Parathyroid adenoma (tissue), 2 donors: ENCODE measurements at regions not wholly inside any gene's neighbourhood (a gene's known extent, or its start where the extent isn't known, plus 50 kb on each side); places are given as distances from the start of the nearest gene placed in this dataset.

ENCODE experiments used
- H2AFZ ChIP-seq: fragments of 300-600 bp; sonication (generic); one replicate; pipeline ENCODE4 v1.7.0; 2017; ENCODE audit warnings: antibody characterized with exemption, mild to moderate bottlenecking
- H3K27ac ChIP-seq: fragments of 300-600 bp; sonication (generic); one replicate; pipeline ENCODE4 v1.7.0; 2017
- H3K27me3 ChIP-seq: fragments of 300-600 bp; sonication (generic); one replicate; pipeline ENCODE4 v1.7.0; 2017; ENCODE audit warnings: low read length; ENCODE audit not compliant: control insufficient read depth, insufficient read depth
- H3K36me3 ChIP-seq: fragments of 300-600 bp; sonication (generic); one replicate; pipeline ENCODE4 v1.7.0; 2017; ENCODE audit warnings: low read length; ENCODE audit not compliant: control insufficient read depth, insufficient read depth
- H3K4me1 ChIP-seq: fragments of 300-600 bp; sonication (generic); one replicate; pipeline ENCODE4 v1.7.0; 2017; ENCODE audit warnings: control low read depth
- H3K4me2 ChIP-seq: fragments of 300-600 bp; sonication (generic); one replicate; pipeline ENCODE4 v1.7.0; 2017; ENCODE audit warnings: low read length
- H3K4me3 ChIP-seq: fragments of 300-600 bp; sonication (generic); one replicate; pipeline ENCODE4 v1.7.0; 2017; ENCODE audit warnings: low read depth, low read length
- H3K79me2 ChIP-seq: fragments of 300-600 bp; sonication (generic); one replicate; pipeline ENCODE4 v1.7.0; 2017; ENCODE audit warnings: control low read depth
- H3K9ac ChIP-seq: fragments of 300-600 bp; sonication (generic); one replicate; pipeline ENCODE4 v1.7.0; 2017; ENCODE audit warnings: mild to moderate bottlenecking
- H3K9me3 ChIP-seq: fragments of 300-600 bp; sonication (generic); one replicate; pipeline ENCODE4 v1.7.0; 2017; ENCODE audit warnings: low read length; ENCODE audit not compliant: control insufficient read depth
- TF ChIP-seq, protein P1 (sequence below): fragments of 300-600 bp; sonication (generic); IDR thresholded peaks from one replicate; pipeline ENCODE4 v1.7.0; 2017; ENCODE audit warnings: antibody characterized with exemption, mild to moderate bottlenecking
- donor health status: primary hyperparathyroidism.

DNA sequence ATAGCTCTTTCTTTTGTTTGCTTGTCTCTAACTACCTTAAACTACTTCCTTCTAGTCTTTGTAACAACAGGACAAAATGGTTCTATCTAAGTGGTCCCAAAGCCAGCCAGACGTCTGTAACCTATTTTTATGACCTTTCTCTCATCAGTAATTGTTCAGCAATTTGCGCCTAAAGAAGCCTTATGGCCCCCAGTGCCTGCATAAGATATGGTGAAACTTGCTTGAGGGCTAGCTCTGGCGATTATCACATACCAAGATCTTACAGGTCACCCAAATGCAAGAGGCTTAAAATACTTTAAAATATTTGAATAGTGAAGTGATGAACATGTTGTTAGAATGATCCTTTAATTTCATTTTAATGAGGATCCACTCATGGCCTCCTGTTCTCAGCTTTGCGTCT is 369.4 kb downstream of the SOX2 start:
- Histone ChIP-seq H3K4me3 (no peak overlapping the region), H2AFZ (no peak overlapping the region), H3K9me3 (no peaks in the 10 kb centered on the region), H3K36me3 (no peaks in the 10 kb centered on the region), H3K27ac (no peak overlapping the region), H3K9ac (no peak overlapping the region), H3K79me2 (no peaks in the 10 kb centered on the region), H3K4me2 (no peak overlapping the region), H3K4me1 (no peaks in the 10 kb centered on the region), H3K27me3 (no peaks in the 10 kb centered on the region)
- TF ChIP-seq, protein P1, sequence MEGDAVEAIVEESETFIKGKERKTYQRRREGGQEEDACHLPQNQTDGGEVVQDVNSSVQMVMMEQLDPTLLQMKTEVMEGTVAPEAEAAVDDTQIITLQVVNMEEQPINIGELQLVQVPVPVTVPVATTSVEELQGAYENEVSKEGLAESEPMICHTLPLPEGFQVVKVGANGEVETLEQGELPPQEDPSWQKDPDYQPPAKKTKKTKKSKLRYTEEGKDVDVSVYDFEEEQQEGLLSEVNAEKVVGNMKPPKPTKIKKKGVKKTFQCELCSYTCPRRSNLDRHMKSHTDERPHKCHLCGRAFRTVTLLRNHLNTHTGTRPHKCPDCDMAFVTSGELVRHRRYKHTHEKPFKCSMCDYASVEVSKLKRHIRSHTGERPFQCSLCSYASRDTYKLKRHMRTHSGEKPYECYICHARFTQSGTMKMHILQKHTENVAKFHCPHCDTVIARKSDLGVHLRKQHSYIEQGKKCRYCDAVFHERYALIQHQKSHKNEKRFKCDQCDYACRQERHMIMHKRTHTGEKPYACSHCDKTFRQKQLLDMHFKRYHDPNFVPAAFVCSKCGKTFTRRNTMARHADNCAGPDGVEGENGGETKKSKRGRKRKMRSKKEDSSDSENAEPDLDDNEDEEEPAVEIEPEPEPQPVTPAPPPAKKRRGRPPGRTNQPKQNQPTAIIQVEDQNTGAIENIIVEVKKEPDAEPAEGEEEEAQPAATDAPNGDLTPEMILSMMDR = no peak

DNA sequence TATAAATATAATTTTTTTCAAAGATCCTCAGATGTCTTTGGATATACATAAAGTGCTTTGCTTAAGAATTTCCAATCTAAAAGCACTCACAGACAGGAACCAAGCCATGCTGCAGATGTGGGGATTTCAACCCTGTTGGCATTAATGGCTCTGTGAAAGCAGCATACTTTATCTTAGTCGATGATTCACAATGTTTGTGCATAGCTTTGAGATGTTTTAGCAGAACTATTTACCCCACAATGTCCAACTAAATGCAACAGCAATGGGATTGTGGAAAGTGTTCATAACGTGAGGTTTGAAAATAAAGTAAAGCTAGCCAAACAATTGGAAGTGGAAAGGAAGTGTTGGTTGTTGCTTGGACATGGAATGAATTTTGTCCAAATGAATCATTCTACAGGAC is 371.4 kb downstream of the SOX2 start:
- no peaks in the 10 kb centered on the region for H3K27me3 ChIP-seq
- no peaks in the 10 kb centered on the region for H3K79me2 ChIP-seq
- no peaks in the 10 kb centered on the region for H3K36me3 ChIP-seq
- TF ChIP-seq, protein P1 = no peak
- H3K4me3 ChIP-seq = no peak overlapping the region
- no peak overlapping the region for H3K9ac ChIP-seq
- H3K4me1 ChIP-seq = no peaks in the 10 kb centered on the region
- H3K27ac ChIP-seq = no peak overlapping the region
- no peak overlapping the region for H3K4me2 ChIP-seq
- H3K9me3 ChIP-seq = no peaks in the 10 kb centered on the region
- no peak overlapping the region for H2AFZ ChIP-seq

DNA sequence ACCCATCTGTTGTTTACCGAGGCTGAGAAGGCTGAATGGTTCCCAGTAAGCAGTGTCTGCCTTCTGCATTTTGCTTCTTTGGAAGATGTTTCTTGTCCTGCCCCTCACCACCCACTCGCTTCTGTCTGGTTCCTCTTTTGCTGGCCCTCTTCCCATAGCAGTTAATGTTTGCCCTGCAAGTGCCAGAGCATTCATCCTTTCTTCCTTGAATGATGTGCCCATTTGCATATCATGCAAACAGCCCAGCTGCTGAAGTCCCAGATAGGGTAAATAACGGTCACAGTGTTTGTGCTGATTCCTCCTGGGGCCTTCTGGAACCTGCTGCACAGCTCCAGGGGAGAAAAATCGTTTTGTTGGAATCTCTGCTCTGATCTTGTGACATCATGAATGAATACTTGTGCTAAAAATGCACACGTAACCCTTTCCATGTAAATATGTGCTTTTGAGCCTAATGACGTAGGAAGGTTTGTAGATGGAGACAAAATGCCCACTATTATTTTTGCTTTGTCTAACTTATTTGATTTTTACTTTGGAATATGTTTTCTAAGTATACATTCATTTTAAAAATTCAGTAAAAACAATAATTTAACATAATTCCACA is 381.0 kb downstream of the SOX2 start:
- Histone ChIP-seq H3K4me1 (no peaks in the 10 kb centered on the region), H3K27me3 (no peaks in the 10 kb centered on the region), H3K4me3 (no peak overlapping the region), H3K9ac (no peak overlapping the region), H2AFZ (no peak overlapping the region), H3K27ac (no peak overlapping the region), H3K36me3 (no peaks in the 10 kb centered on the region), H3K79me2 (no peaks in the 10 kb centered on the region), H3K9me3 (no peaks in the 10 kb centered on the region), H3K4me2 (no peak overlapping the region)
- TF ChIP-seq, protein P1 = no peak

DNA sequence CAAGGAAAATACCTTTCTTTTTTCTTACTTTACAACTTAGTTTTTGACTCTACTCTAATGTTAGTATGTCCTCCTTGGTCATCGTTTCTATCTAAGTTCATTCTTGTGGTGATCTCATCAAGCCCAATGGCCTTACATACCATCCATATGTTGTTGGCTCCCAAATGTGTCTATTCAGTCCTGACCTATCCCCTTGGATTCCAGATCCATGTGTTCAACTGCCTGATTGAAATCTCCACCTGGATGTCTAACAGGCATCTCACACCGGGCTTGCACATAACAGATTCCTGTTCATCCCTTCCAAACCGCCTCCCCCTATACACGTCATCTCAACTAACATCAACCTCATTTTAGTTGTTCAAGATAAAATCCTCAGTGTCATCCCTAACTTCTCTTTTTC is 382.6 kb downstream of the SOX2 start:
- no peak overlapping the region for H3K4me3 ChIP-seq
- H3K4me1 ChIP-seq = no peaks in the 10 kb centered on the region
- no peaks in the 10 kb centered on the region for H3K79me2 ChIP-seq
- TF ChIP-seq, protein P1 = no peak
- H3K36me3 ChIP-seq = no peaks in the 10 kb centered on the region
- H3K9me3 ChIP-seq = no peaks in the 10 kb centered on the region
- no peak overlapping the region for H3K27ac ChIP-seq
- no peak overlapping the region for H3K4me2 ChIP-seq
- no peaks in the 10 kb centered on the region for H3K27me3 ChIP-seq
- no peak overlapping the region for H2AFZ ChIP-seq
- H3K9ac ChIP-seq = no peak overlapping the region

DNA sequence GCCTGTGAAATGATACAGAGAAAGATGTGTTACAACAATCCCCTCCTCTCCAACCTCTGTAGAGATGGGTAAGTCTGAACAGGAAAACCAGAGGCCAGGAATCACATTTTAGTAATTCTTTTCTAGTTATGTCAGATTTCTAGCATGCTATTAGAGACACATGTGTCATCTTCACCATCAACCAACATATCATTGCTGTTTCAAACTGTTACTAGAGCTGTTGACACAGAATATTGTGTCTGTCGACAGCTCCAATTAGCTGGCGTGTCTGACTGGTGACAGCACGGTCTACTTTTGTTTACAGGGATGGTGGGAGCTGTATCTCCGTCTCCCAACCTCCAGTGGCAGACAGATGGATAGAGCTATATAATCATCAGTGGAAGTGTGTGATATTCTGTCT is 393.2 kb downstream of the SOX2 start:
- TF ChIP-seq, protein P1 = no peak
- no peak overlapping the region for H3K4me2 ChIP-seq
- no peak overlapping the region for H3K9ac ChIP-seq
- no peaks in the 10 kb centered on the region for H3K27me3 ChIP-seq
- H3K9me3 ChIP-seq = peaks cover 2% of the 10 kb centered on the region
- no peak overlapping the region for H3K4me3 ChIP-seq
- no peaks in the 10 kb centered on the region for H3K36me3 ChIP-seq
- H3K4me1 ChIP-seq = no peaks in the 10 kb centered on the region
- H2AFZ ChIP-seq = no peak overlapping the region
- H3K79me2 ChIP-seq = no peaks in the 10 kb centered on the region
- no peak overlapping the region for H3K27ac ChIP-seq
